COLO668 (cell line): ENCODE measurements at regions not wholly inside any gene's neighbourhood (a gene's known extent, or its start where the extent isn't known, plus 50 kb on each side); places are given as distances from the start of the nearest gene placed in this dataset.

Experiments used
- DNase-seq: peaks from one replicate; lab custom pipeline; 2025; ENCODE audit not compliant: unreplicated experiment; lab: John Stamatoyannopoulos, UW

DNA sequence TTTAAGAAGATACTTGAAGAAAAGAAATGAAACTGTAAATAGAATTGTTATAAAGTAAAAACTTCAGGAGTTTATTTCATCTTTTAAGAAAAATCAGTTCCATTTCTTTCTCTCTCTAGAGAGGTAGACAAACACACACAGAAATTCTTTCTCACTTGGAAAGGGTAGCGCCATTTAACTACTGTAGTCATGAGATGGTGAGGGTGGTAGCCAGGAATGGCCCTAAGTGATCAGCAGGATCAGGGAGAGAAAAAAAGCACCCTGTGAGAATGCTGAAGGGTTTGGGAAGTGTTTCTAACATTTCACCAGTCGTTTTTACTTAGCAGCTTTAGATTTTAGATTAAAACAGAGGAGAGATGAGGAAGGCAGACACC lies 205.7 kb upstream of the RUNX1 start:
- DNase-seq, result no peak

DNA sequence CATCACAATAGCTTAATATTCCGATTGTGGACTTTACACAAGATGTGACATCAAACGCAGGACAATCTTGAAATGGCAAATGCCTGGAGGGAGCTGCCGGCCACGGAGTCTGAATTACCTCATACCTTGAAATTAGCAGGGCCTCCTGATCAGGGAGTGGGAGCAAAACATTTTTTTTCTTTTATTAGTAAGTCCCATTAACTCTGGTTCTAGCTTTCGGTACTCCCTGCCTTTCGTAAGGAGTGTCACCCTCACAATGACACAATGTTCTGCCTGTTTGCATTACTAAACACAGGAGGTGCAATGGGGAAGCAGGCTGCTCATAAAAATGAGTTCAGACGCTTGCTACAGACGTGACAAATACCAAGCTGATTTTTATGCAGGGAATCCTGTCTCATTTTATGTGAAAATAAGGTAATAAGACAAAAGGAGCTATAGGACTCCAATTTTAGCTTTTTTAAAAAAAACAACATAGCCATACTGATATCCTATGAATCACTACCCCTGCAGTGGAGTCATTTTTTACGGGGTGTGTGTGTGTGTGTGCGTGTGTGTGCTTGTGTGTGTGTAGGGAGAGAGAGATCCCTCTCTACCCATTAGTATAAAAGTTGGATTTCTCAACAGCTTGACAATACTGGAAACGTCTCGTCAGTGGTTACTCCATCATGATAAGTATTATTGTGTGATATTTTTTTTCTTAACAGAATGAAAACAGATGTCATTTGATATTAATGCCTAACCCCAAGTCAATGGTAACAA lies 205.1 kb upstream of the RUNX1 start:
- DNase-seq, result no peak

DNA sequence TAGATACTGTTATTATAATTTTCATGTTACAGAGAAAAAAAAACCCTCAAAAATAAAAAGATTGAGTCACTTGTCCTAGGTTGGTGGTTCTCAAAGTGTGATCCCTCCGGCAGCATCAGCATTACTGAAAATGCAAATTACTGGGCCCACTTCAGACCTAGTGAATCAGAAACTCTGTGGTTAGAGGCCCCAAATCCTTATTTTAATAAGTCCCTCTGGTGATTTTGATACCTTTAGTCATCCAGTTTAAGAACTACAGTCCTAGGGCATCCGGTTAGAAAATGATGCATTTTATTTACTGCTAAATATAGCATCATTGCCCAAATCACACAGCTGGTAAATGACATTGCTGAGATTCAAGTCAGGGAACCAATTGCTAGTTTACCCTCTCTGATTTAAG lies 203.7 kb upstream of the RUNX1 start:
- DNase-seq, result no peak

DNA sequence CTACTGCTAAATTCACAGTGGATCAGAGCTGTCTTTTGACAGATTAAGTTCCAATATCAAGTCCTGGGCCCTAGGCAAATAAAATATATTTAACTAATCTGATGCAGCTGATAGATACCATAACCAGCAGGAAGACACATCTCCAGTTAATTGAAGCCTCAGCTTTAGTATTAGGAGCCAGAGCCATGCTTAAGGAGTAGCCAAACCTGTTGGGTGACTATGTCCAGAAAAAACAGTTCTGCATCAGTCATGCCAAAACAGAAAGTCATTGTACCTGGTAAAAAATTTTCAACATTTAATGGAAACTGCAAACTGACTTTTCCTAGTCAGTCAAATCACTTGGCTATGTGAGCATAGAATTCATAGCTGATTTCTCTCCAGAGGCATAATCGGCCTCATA lies 200.5 kb upstream of the RUNX1 start:
- no peak for DNase-seq

DNA sequence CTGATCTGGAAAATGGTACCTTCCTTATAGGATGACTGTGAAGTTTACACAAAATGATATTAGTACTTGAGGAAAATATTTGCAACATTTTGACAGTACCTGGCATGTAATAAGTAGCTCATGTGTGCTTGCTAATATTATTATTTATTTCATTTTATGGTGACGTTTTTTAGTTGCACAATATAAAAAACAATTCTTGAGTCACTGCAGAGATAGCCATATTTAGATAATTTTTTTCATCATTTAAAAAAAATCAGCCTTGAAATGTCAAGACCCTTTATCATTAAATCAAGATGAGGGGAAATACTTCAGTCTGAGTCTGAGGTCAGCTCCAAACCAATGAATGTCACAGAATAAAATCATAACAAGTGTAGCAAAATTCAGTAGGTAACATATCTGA lies 196.8 kb upstream of the RUNX1 start:
- no peak for DNase-seq

DNA sequence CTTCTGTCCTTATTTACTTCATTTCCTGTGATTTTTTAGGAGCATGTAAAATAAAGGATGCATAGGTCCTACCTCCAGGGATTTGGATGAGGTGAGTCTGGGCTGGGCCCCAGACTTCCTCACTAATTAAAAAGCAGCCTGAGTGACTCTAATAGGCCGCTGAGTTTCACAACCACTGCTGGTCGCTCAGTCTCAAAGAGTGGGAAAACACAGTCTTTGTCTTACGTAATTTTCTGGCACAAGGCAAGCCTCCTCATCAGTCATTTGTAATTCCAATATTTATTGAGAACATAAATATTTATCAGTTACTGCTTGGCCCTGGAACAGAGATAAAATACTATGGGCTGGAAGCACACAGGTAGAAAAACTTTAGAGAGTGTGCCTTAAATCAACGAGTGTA lies 195.4 kb upstream of the RUNX1 start:
- DNase-seq, result no peak

DNA sequence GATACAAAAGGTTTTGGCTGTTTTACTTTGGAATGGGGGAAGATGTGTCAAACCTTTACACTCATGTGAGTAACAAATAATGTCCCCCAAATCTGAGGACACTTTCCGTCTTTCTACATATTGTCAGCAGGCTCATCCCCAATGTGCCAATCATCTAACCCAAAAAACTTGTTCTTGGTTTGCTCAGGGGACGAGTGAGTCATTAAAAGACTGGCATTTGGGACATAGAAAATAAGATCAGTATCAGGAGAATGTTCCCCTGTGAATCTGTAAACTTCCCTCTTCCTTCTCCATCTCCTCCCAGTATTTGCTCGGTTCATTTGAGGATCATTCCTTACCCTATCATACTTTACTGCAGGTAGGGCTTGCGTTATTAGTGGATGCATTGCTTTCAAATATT lies 194.1 kb upstream of the RUNX1 start:
- DNase-seq, result no peak

DNA sequence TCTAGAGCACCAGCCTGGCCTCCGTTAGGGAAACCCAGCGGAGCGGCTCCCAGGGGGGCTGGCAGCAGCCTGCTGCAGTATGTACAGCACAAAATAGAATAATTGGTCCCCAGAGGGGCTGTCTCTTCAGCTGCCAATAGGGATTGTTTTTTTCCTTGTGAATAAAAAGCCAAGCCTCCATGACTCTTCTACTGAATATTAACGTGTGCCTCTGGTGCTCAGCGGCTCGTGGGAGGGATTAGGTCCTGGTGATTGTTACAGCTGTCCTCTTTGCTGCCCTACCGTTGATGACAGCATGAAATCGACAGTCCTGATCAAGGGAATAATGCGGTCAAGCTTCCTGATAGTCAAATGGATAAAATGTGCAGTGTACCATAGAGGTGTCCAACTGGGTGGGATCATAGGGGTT lies 190.7 kb upstream of the RUNX1 start:
- DNase-seq, result no peak

DNA sequence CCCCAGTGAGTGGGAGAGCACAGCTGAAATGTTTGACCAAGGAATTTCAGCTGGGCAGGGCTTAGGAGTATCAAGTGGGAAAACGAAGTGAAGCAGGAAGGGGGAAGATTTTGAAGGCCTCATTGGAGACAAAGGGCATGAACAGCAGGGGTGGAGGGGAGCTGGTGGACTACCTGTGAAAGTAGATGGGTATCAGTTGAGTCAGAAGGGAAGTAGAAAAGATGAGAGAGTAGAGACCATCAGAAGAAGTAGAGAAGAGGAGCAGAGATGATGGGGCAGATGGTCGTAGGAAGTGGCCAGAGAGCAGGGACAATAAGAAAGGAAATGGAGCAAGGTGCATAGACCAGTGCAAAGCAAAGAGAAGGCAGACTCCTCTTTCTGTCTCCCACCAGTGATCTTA lies 189.0 kb upstream of the RUNX1 start:
- no peak for DNase-seq

DNA sequence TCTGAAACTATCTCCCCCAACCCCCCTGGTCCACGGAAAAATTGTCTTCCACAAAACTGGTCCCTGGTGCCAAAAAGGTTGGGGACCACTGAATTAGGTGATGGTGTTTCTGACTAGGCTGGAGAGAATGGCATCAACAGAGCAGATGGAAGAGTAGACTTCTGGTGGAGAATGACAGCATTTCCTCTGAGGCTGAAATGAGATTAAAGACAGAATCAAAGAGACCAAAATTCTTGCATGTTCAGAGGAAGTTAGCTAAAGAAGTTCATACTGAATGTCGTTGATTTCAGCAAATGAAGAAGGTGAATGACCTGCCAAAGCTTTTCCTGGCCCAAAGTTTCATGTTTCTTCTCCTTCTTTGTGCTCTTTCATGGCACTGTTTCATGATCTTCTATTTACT lies 188.2 kb upstream of the RUNX1 start:
- DNase-seq, result no peak

DNA sequence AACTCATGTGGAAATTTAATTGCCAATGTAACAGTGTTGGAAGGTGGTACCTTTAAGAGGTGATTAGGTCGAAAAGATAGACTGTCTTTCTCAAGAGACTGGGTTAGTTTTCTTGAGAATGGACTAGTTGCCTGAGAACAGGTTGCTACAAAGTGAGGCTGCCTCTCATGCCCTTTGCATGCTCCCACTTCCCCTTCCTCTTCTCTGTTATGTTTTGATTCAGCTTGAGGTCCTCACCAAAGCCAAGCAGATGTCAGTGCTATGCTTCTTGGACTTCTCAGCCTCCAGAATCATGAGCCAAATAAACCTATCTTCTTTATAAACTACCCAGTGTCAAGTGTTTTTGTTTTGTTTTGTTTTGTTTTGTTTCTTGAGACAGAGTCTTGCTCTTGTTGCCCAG lies 187.0 kb upstream of the RUNX1 start:
- no peak for DNase-seq

DNA sequence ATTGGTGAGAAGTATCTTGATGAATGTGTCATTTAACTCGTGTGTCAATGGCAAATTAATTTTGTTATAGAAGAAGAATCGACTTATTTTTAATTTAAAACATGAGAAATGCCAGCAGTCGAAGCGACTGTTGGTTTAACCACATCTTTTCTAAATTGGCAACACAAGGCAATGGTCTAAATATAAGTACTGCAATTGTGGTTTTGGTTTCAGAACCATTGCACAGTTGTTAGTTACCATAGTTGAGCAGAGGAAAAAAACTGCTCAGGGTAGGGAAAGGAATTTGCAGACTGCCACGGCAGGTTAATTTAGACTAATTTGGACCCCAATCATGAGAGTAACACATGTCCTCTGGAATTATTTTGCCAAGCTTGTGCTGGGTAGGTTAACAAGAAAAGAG lies 185.6 kb upstream of the RUNX1 start:
- DNase-seq, result no peak

DNA sequence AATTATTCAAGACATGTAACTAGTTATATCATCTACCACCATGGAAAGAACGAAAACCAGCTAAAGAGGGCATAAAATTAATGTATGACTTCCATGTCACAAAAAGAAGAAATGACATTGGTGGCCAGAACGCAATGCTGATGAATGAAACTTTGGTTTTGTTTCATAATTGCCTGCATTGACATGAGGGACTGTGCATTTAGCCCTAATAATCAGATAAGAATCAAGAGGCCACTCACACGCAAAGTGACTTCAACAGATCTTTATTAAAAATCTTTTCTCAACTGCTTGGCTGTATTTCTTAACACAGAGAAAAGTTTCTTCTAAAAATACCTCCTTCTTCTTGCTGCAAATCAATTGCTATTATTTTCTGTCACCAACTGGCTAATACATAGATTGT lies 184.7 kb upstream of the RUNX1 start:
- no peak for DNase-seq

DNA sequence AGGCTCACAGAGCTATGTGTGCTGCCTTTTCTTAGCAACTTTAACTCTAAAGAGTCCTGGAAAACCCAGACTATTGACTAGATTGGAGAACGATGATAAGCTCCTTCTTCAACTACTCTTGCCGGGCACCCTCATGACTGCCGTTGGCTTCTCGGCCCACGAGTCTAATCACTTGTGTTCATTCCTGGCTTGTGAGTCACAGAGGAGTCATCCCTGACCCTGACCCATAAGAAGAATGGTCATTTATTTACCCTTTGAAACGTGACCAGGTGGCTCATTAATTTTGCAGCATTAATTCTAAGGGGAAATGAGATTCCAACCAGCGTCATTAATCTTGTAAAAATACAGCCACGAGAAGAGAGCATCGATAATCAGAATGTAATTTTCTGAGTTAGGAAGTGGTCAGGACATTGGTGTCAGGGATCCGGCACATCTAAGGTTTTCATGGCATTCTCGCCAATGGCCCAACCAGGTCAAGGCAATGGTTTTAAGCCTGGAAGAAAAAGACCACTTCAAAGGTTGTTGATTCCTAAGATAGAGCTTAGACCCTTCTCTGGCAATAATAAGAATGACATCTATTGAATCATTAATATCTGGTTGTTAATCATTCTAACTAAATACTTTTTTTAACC lies 183.6 kb upstream of the RUNX1 start:
- DNase-seq, result no peak

DNA sequence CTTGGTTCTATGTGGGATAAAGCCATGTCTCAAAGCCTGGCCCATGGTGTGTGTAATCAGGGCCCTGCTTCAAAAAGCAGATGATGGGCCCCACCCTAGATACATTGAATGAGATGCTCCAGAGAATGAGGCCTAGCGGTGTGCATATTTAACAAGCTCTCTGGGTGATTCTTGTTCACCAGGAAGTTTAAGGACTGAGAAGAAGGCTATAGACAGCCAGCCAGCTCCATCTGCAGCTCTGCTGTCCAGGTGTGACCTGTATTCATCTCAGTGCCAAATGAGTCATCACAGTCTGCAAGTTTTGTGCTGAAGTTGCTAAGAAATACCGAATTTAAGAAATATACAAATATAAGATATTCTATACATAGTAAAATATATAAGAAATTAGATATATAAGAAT lies 182.0 kb upstream of the RUNX1 start:
- DNase-seq, result peak; percentile 48

DNA sequence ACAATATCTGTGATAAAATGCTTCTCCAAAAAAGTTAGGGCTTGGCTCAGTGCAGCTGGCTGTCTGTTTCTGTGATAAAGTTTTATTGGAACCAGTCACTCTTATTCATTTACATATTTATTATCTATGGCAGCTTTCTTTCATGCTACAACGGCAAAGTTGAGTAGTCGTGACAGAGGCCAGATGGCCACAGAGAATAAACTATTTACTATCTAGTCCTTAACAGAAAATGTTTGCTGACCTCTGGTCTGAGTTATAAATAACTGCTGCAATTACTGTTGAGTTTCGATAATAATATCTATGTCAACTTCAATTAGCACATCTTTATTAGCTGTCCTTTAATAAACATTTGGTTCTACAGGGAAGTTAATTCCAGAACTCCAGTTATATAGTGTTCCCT lies 180.2 kb upstream of the RUNX1 start:
- no peak for DNase-seq

DNA sequence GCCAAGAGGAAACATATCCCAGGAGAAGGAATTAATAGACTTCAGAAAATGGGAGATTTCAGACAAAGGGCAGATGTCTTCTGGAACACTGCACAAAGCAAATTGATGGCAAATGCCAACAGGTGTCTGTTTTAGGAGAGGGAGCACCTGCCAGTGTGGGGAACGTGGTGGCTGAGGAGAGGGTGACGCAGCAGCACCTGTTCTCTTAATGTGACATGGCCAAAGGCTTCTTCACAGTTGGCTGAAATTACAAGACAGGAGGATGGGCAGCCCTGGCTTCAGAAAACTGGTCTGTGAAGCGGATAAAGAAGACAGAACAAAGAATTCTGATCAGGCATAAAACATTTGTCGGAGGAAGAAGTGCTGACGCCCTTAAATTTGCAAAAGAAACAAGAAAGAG lies 178.7 kb upstream of the RUNX1 start:
- peak; percentile 93 for DNase-seq

DNA sequence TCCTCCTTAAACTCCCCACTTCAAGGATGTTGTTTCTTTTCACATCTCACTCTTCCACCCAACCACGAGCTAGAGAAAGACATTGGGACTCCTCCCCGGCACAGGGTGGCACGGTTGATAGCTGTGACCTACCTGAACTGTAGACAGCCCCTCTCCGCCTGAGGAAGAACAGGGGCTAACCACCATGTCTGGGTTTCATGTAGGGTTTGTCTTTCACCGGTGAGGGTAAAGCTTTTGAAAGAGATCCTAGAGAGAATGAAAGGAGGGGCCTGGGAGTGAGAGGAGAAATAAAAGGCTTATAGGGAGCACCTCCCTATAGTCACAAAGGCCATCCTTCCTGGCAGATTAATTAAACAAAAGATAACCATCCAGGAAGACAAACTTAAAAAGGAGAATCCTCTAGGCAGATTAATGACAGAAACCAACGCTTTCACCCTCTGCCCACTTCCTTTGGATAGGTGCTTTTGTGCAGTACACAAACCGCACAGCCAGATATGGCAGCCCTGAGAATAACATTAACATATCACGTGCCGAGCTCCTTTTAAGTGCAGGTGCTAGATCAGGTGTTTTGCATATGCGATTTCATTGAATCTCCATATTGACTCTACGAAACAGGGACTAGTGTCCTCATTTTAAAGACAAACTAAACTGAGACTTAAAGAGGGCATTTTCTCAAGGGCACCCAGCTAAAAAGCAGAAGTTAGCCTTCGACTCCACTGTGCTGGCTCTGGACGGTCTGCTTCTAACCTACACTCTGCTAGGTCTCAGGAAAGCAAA lies 178.1 kb upstream of the RUNX1 start:
- peak; percentile 78 for DNase-seq

DNA sequence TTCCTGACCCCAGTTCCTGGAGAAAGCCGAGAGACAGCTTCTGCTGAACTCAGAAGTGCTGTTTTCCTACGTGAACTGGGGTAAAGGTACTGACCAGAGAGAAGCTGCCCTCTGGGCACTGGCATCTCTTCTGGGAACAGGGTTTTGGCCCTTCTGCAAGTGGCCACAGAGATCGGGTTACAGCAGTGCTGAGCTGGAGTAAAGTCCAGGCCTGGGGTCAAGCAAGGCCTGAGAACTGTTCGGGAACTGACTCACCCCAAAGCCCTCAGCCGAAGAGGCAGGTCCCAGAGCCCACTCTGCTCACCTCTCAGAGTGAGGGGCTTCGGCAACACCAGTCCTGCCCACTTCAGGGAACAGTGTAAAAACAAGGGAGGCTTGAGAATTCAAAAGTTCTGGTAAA lies 177.2 kb upstream of the RUNX1 start:
- DNase-seq, result peak; percentile 47

DNA sequence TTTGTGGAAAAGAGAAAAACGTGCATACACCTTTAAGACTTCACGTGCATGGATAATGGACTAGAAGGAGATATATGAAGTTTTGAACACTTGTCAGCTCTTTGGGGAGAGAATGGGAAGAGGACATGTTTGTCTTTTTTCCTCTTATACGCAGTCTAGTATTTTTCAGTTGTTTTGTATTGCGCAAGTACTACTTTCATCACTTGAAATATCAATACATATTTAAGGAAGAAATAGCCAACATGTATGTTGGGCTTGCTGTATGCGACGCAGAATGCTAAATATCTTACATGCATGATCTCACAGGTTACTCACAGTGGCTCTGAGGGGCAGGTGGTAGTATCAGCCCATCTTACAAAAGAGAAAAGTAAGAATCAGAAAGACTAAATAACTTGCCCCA lies 176.5 kb upstream of the RUNX1 start:
- no peak for DNase-seq

DNA sequence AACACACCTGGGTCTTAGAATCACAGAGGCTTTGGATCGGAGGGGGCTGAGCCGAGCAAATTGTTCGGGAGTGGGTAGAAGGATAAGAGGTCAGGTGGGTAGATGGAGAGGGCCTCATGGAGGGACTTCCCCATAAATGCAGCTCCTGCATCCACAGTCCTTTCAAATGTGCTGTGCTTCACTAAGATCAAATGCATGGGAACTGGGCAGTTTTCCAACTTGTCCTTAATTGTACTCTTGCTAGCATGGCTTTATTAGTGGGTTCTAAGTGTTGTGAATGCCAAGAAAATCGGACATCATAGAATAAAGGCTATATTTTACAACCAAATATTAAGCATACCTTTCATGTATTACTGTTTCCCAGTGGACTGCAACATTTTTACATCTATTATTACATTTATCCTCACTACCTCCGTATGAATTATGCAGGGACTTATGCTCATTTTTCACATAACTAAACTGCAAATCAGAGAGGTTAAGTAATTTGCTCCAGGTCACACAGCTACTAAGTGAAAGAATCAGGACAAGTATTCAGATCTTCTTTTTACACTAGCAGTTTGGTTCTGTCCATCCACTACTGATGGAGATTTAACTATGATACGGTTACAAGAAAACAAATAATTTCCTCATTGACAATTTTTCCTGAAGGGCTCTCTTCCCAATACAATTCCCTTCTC lies 174.5 kb upstream of the RUNX1 start:
- no peak for DNase-seq

DNA sequence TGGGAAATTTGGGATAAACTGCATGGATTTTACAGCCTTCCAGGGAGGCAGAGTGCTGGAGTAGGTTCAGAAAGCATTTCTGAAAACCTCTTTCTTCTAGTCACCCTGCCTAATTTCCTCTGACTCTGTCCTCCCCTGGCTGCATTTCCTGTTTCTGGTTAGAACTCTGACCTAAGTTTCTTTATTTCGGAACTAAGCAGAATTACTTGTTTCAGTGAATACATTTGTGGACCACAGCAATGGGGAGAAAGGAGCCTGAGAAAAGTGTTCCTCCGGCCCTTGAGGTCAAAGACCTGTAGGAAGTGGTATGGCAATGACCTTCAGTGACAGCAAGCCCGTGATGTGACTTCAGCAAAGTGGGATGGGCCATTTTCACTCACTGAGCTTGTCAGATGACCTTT lies 173.4 kb upstream of the RUNX1 start:
- DNase-seq, result no peak
